GM13977 (cell line): ENCODE measurements at regions not wholly inside any gene's neighbourhood (a gene's known extent, or its start where the extent isn't known, plus 50 kb on each side); places are given as distances from the start of the nearest gene placed in this dataset.
"Not testable (repeated sequence)": the region's sequence is repeated elsewhere in the genome, so short reads cannot be mapped to it uniquely, and the experiment has no call there.

Experiments
- DNase-seq: peaks from one replicate; pipeline ENCODE4 v3.0.0; 2012; ENCODE audit warnings: low spot score
- in situ Hi-C: fragments of 300-500 bp; cut with MboI; formaldehyde crosslinking; loops from one replicate; pipeline ENCODE4 v1.12.0; 2022; ENCODE audit warnings: low sequenced_read_pairs, low pct_unique_long_range_greater_than_20kb, mixed read lengths, inconsistent platforms; ENCODE audit not compliant: unreplicated experiment
- TF ChIP-seq, protein P1 (sequence below): IDR thresholded peaks from 2 replicates; pipeline ENCODE4 v1.5.1; 2012; ENCODE audit warnings: mild to moderate bottlenecking, control low read depth; ENCODE audit not compliant: insufficient read depth; ENCODE audit errors: extremely low read depth, missing control alignments

DNA sequence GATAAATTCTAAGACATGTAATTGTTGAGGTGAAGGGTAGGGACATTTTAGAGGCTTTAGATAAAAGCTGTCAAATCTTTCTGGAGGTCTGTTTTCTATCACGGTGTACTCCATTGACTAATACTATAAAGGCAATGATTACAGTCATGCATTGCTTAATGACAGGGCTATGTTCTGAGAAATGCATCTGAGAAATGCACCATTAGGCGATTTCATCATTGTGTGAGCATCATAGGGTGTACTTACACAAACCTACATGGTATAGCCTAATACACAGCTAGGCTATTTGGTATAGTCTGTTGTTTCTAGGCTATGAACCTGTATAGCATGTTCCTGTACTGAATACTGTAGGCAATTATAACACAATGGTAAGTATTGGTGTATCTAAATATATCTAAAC lies 71.3 kb upstream of the FYN start:
- in situ Hi-C loops: no loop called here
- DNase-seq: no peak
- TF ChIP-seq, protein P1, sequence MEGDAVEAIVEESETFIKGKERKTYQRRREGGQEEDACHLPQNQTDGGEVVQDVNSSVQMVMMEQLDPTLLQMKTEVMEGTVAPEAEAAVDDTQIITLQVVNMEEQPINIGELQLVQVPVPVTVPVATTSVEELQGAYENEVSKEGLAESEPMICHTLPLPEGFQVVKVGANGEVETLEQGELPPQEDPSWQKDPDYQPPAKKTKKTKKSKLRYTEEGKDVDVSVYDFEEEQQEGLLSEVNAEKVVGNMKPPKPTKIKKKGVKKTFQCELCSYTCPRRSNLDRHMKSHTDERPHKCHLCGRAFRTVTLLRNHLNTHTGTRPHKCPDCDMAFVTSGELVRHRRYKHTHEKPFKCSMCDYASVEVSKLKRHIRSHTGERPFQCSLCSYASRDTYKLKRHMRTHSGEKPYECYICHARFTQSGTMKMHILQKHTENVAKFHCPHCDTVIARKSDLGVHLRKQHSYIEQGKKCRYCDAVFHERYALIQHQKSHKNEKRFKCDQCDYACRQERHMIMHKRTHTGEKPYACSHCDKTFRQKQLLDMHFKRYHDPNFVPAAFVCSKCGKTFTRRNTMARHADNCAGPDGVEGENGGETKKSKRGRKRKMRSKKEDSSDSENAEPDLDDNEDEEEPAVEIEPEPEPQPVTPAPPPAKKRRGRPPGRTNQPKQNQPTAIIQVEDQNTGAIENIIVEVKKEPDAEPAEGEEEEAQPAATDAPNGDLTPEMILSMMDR: no peak

DNA sequence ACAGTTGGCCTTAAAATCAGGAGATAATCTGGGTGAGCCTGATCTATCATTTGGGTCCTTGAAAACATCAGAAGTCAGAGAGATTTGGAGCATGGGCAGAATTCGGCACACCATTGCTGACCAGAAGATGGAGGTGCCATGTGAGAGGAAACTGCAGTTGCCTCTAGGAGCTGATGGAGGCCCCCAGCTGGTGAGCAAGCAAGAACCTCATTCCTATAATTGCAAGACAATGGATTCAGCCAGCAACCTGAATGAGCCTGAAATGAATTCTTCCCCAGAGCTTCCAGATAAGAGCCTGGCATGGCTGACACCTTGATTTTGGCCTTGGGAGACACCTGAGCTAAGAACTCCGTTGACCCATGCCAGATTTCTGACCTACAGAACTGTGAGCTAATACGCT lies 76.3 kb upstream of the FYN start:
- in situ Hi-C loops: no loop called here
- TF ChIP-seq, protein P1: no peak
- DNase-seq: no peak

DNA sequence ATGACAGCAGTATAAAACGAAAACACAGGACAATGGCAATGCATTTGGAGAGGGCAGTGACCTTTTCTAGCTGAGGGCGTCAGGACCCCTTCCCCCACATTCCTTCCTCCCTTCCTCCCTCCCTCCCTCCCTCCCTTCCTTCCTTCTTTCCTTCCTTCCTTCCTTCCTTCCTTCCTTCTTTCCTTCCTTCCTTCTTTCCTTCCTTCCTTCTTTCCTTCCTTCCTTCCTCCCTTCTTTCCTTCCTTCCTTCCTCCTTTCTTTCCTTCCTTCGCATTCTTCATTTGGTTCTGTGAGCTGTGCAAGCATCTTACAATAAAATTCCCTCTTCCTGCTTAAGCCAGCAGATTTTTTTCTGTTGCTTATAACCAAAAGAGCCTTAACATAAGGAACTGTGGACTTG lies 76.7 kb upstream of the FYN start:
- in situ Hi-C loops: not testable (repeated sequence)

DNA sequence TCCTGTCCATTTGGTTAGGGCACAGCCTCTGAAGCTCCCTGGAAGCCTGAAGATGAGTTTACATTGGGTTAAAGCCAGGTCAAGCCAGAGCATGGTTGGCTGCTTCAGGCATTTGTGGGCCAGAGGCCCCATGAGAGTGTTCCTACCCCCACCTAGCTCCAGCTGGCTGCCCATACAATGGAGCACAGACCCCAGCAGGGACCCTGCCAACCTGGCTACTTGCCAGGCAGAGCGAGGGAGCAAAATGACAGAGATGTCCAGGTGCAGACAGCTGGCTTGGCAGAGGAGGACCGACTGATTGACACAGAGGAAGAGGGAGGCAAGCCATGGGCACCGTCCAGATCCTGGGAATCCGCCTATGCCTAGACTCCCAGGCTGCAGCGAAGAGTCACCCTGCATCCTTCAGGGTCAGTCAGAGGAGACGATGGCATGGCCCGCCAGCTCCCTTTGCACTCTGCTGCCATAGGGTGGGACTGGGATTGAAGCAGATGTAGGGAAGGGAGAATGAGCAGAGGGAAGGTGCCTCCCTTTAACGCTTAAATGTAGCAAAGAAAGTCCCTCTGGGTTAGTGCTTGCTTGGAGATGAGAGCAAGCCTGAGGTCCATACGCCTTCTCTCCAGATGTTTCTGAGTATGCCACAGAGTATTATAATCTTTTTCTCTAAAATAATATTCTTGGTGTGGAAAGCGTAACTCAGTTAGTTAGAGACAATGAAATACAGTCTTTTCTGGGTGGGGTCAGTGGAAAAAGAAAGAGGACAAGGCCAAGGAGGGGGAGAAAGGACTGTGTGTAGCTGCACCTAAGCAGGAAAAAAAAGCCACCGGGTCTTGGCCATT lies 77.6 kb upstream of the FYN start:
- TF ChIP-seq, protein P1: no peak
- no peak for DNase-seq
- in situ Hi-C loops: no loop called here

More for the DNA sequence above, 76.7 kb upstream of the FYN start:
- DNase-seq: not testable (repeated sequence)

DNA sequence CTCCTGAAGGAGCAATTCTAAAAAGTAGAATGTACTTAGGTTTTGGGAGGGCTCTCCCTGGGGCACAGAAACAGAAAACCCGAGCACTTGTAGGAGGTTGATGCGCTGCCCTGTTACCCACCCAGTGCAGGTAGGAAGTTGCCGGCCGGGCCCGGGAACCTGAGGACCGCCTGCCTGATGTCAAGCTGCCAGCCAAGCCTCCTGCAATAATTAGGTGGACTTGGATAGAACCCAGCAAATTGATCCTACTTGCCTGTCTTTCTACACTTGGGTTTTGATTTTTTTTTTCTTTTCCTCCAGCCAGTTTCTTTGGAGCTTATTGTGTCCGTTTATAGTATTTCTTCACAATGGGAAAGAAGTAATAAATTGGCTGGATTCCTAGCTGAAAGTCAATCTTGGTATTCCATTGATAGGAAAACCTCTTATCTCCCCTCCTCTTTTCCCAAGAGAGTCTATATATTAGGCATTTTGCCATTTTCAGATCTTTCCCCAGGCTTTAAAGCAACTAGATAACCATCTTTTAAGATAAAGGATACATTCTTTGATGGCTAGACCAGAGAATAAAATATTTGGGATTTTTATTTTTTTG lies 78.3 kb upstream of the FYN start:
- TF ChIP-seq, protein P1: no peak
- in situ Hi-C loops: no loop called here
- DNase-seq: no peak

DNA sequence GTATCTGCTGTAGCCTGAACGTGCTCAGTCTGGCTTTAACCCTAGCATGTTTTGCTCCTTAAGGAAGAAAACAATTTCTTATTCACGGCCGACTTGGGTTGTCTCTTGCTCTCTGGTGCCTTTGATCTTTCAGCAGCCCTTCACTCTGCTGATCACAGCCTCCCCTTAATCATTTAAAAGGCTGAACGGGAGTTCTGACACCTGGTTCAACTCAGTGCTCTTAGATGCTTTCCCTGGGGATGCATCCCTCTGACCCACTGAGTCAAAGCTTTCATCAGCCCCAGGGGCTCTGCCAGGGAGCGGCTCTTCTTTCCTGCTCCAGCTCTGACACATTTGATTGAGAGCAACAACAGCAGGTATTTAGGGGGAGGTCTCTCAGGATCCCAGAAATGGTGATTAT lies 79.0 kb upstream of the FYN start:
- TF ChIP-seq, protein P1: no peak
- DNase-seq: no peak
- in situ Hi-C loops: no loop called here

DNA sequence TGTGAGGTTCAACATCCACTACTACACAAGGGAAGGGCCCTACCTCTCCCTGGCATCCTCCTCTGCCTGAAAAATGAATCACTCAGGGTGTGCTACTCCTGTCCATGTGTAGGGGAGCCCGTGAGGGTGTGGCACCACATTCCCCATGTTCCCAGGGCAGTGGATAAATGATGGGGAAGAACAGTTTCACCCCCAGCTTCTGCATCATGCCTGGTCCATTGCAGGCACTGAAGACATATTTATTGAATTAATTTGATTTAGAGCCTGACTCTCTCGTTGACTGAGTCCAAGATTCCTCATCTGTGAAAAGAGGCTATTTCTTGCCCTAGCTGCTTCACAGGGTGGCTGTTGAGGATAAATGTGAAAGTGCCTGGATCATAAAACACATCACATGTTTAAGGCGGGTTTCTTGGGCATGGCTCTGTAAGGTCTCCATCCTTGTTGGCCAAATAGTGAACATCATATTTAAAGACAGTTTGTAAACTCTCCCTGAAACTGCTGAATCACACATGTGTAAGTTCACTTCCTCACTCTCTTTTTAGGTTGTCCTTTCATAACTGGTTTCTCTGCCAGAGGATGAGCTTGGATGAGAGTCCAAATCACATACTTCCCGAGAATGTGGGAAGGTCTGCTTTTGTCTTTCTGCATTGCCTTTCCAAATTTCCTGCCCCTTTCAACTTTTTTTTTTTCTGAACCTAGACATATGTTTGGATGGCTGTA lies 79.7 kb upstream of the FYN start:
- DNase-seq: no peak
- TF ChIP-seq, protein P1: no peak
- in situ Hi-C loops: no loop called here
